ENCODE measurements at regions not wholly inside any gene's neighbourhood (a gene's known extent, or its start where the extent isn't known, plus 50 kb on each side); places are given as distances from the start of the nearest gene placed in this dataset.

- TF ChIP-seq CTCF (IDR thresholded peaks at IDR 0.05) (no peak), POLR2A (IDR thresholded peaks at IDR 0.05) (no peak), POLR2AphosphoS5 (IDR thresholded peaks at IDR 0.05) (no peak)
Measured at GRCh38 chr16:72287649-72288048, 115.7 kb upstream of the PMFBP1 start.

Data from upper lobe of left lung (tissue), 4 donors.